ENCODE measurements at regions not wholly inside any gene's neighbourhood (a gene's known extent, or its start where the extent isn't known, plus 50 kb on each side); places are given as distances from the start of the nearest gene placed in this dataset.

DNA sequence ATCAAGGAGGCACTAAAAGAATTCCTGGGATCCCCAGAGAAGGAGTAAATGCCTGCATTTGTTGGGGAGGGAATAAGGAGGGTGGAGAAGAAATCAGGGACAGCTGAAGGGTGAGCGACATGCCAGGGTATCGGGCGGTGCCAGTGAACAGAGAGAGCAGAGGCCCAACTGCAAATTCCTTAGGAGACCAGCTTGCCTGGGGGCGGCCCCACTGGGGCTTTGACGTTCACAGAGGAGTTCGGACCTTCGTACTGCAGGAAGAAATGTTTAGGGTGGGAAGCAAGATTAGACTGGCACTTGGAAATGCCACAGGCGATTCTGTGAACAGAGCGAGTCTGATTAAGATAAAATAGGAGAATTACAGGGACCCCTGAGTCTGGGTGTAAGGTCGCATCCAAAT is 65.1 kb upstream of the FGF3 start:
- in situ Hi-C loops (cut with MboI) (no loop called here), intact Hi-C loops (cut with micrococcal nuclease; ENCODE audit: unreplicated experiment) (no loop called here)
- Histone ChIP-seq H4K20me1 (ENCODE audit: control insufficient read depth, insufficient read depth) (no peaks in the 10 kb centered on the region), H2AFZ (ENCODE audit: control insufficient read depth, low read depth, low read length) (no peak overlapping the region), H3K9me3 (replicated peaks; ENCODE audit: control insufficient read depth, insufficient read depth, low read length) (no peaks in the 10 kb centered on the region), H3K36me3 (ENCODE audit: control insufficient read depth in 2 of 2, insufficient read depth in 2 of 2, low read length in 1 of 2) (no peaks in the 10 kb centered on the region), H3K9ac (ENCODE audit: control insufficient read depth, insufficient read depth, low read length) (no peak overlapping the region), H3K4me3 (no peak overlapping the region), H3K4me2 (ENCODE audit: control insufficient read depth, insufficient read depth) (no peak overlapping the region), H3K79me2 (ENCODE audit: control insufficient read depth, insufficient read depth, low read length) (no peaks in the 10 kb centered on the region), H3K27ac (ENCODE audit: control insufficient read depth, insufficient read depth) (no peak overlapping the region), H3K4me1 (ENCODE audit: control insufficient read depth, insufficient read depth, low read length) (no peaks in the 10 kb centered on the region), H3K27me3 (replicated peaks in 1 of 2; ENCODE audit: control insufficient read depth in 2 of 2, insufficient read depth in 2 of 2, low read length in 1 of 2) (no peaks in the 10 kb centered on the region; a peak in 1 of 4 replicates)
- 40% methylated on average over 9 of the region's 10 CpGs for WGBS (ENCODE audit: insufficient coverage, insufficient replicate concordance, low lambda C conversion rate, missing lambda C conversion rate)
- ChIA-PET POLR2A (no interaction called here), SMC1A (ENCODE audit: uncharacterized antibody, unreplicated experiment) (no interaction called here), RAD21 (ENCODE audit: unreplicated experiment) (no interaction called here), CTCF (no interaction called here)
- no peak for ATAC-seq
- DNase-seq (ENCODE audit: low read depth, low spot score), result no peak
- TF ChIP-seq TCF7 (IDR thresholded peaks at IDR 0.05; ENCODE audit: borderline replicate concordance), result no peak
- no peak for TF ChIP-seq ZNF592 (IDR thresholded peaks at IDR 0.05)
- TF ChIP-seq, protein P1, sequence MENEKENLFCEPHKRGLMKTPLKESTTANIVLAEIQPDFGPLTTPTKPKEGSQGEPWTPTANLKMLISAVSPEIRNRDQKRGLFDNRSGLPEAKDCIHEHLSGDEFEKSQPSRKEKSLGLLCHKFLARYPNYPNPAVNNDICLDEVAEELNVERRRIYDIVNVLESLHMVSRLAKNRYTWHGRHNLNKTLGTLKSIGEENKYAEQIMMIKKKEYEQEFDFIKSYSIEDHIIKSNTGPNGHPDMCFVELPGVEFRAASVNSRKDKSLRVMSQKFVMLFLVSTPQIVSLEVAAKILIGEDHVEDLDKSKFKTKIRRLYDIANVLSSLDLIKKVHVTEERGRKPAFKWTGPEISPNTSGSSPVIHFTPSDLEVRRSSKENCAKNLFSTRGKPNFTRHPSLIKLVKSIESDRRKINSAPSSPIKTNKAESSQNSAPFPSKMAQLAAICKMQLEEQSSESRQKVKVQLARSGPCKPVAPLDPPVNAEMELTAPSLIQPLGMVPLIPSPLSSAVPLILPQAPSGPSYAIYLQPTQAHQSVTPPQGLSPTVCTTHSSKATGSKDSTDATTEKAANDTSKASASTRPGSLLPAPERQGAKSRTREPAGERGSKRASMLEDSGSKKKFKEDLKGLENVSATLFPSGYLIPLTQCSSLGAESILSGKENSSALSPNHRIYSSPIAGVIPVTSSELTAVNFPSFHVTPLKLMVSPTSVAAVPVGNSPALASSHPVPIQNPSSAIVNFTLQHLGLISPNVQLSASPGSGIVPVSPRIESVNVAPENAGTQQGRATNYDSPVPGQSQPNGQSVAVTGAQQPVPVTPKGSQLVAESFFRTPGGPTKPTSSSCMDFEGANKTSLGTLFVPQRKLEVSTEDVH (IDR thresholded peaks at IDR 0.05; ENCODE audit: low read depth, partially characterized antibody), result no peak
- TF ChIP-seq POLR2AphosphoS5 (IDR thresholded peaks at IDR 0.05; ENCODE audit: low read length), result no peak
- TF ChIP-seq SUPT20H (IDR thresholded peaks at IDR 0.05; ENCODE audit: borderline replicate concordance, control insufficient read depth, low read depth, low read length), result no peak
- TF ChIP-seq ZNF274 (IDR thresholded peaks at IDR 0.05; ENCODE audit: insufficient read depth, insufficient read length), result no peak
- TF ChIP-seq NKRF (conservative IDR thresholded peaks at IDR 0.05), result no peak
- no peak for FAIRE-seq
- BruUV-seq (replicated peaks), result no TSS peak

Data from GM12878 (cell line).